ENCODE measurements at regions not wholly inside any gene's neighbourhood (a gene's known extent, or its start where the extent isn't known, plus 50 kb on each side); places are given as distances from the start of the nearest gene placed in this dataset.

GRCh38 chr13:85288698-85289097, 510.5 kb downstream of the SLITRK6 start:
- CTCF ChIA-PET = no interaction called here
- TF ChIP-seq CTCF (conservative IDR thresholded peaks at IDR 0.05; ENCODE audit: low read depth, low read length) (no peak), EZH2 (IDR thresholded peaks at IDR 0.05; ENCODE audit: borderline replicate concordance, low read depth, low read length, poor library complexity, severe bottlenecking) (no peak)
- DNase-seq (ENCODE audit: low spot score) = no peak
- no peaks in the 10 kb centered on the region for H3K36me3 ChIP-seq (ENCODE audit: insufficient read depth, low read length, poor library complexity, severe bottlenecking)
- no TSS peak for BruUV-seq (replicated peaks)
- POLR2A ChIA-PET (ENCODE audit: low non-redundant PET) = no interaction called here
- intact Hi-C loops (cut with micrococcal nuclease; ENCODE audit: unreplicated experiment) = no loop called here
- H3K27me3 ChIP-seq (replicated peaks; ENCODE audit: insufficient read depth, low read depth, low read length, poor library complexity) = no peaks in the 10 kb centered on the region
- H3K9me3 ChIP-seq (ENCODE audit: low read depth, low read length, poor library complexity, severe bottlenecking) = no peaks in the 10 kb centered on the region
- H3K4me3 ChIP-seq (ENCODE audit: low read depth, low read length, poor library complexity, severe bottlenecking) = no peak overlapping the region
- no peaks in the 10 kb centered on the region for H3K4me1 ChIP-seq (ENCODE audit: insufficient read depth, low read length, poor library complexity, severe bottlenecking)
- H3K27ac ChIP-seq (ENCODE audit: low read depth, low read length, poor library complexity, severe bottlenecking) = no peak overlapping the region

GRCh38 chr13:85287528-85287927, 511.7 kb downstream of the SLITRK6 start:
- Histone ChIP-seq H3K9me3 (ENCODE audit: low read depth, low read length, poor library complexity, severe bottlenecking) (no peaks in the 10 kb centered on the region), H3K36me3 (ENCODE audit: insufficient read depth, low read length, poor library complexity, severe bottlenecking) (no peaks in the 10 kb centered on the region), H3K27ac (ENCODE audit: low read depth, low read length, poor library complexity, severe bottlenecking) (no peak overlapping the region), H3K4me1 (ENCODE audit: insufficient read depth, low read length, poor library complexity, severe bottlenecking) (no peaks in the 10 kb centered on the region), H3K27me3 (replicated peaks; ENCODE audit: insufficient read depth, low read depth, low read length, poor library complexity) (no peaks in the 10 kb centered on the region), H3K4me3 (ENCODE audit: low read depth, low read length, poor library complexity, severe bottlenecking) (no peak overlapping the region)
- ChIA-PET POLR2A (ENCODE audit: low non-redundant PET) (no interaction called here), CTCF (no interaction called here)
- no peak for DNase-seq (ENCODE audit: low spot score)
- intact Hi-C loops (cut with micrococcal nuclease; ENCODE audit: unreplicated experiment) = no loop called here
- no TSS peak for BruUV-seq (replicated peaks)
- no peak for TF ChIP-seq CTCF (conservative IDR thresholded peaks at IDR 0.05; ENCODE audit: low read depth, low read length)
- no peak for TF ChIP-seq EZH2 (IDR thresholded peaks at IDR 0.05; ENCODE audit: borderline replicate concordance, low read depth, low read length, poor library complexity, severe bottlenecking)

GRCh38 chr13:85286081-85286480, 513.1 kb downstream of the SLITRK6 start:
- intact Hi-C loops (cut with micrococcal nuclease; ENCODE audit: unreplicated experiment) = no loop called here
- no peak overlapping the region for H3K27ac ChIP-seq (ENCODE audit: low read depth, low read length, poor library complexity, severe bottlenecking)
- no peaks in the 10 kb centered on the region for H3K9me3 ChIP-seq (ENCODE audit: low read depth, low read length, poor library complexity, severe bottlenecking)
- no peak overlapping the region for H3K4me3 ChIP-seq (ENCODE audit: low read depth, low read length, poor library complexity, severe bottlenecking)
- no peaks in the 10 kb centered on the region for H3K36me3 ChIP-seq (ENCODE audit: insufficient read depth, low read length, poor library complexity, severe bottlenecking)
- TF ChIP-seq CTCF (conservative IDR thresholded peaks at IDR 0.05; ENCODE audit: low read depth, low read length) (no peak), EZH2 (IDR thresholded peaks at IDR 0.05; ENCODE audit: borderline replicate concordance, low read depth, low read length, poor library complexity, severe bottlenecking) (no peak)
- BruUV-seq (replicated peaks) = no TSS peak
- ChIA-PET POLR2A (ENCODE audit: low non-redundant PET) (no interaction called here), CTCF (no interaction called here)
- H3K27me3 ChIP-seq (replicated peaks; ENCODE audit: insufficient read depth, low read depth, low read length, poor library complexity) = no peaks in the 10 kb centered on the region
- no peaks in the 10 kb centered on the region for H3K4me1 ChIP-seq (ENCODE audit: insufficient read depth, low read length, poor library complexity, severe bottlenecking)
- DNase-seq (ENCODE audit: low spot score) = no peak
